ENCODE measurements at regions not wholly inside any gene's neighbourhood (a gene's known extent, or its start where the extent isn't known, plus 50 kb on each side); places are given as distances from the start of the nearest gene placed in this dataset.
"Not testable (repeated sequence)": the region's sequence is repeated elsewhere in the genome, so short reads cannot be mapped to it uniquely, and the experiment has no call there.

DNA sequence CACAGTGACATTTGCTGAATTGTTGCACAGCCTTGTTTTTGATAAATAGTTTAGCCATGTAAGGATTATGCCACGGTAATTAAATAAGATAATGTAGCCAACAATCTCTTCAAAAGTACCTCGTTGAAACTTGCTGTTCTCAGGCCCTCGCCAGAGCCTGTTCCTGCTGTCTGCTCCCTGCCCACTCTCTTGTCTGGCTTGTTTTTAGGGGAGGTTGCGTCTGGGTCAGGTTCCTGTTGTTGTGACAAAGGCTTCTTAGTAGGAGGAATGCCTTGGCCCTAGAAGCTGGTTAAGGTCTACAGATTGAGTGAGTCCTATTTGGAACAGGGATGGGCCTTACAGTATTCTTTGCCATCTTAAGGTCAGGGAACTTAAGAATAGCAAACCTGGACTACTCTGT lies 294.0 kb upstream of the NOTCH2NLA start:
- DNase-seq (ENCODE audit: low read depth, low spot score); H3K27ac ChIP-seq: not testable (repeated sequence)

DNA sequence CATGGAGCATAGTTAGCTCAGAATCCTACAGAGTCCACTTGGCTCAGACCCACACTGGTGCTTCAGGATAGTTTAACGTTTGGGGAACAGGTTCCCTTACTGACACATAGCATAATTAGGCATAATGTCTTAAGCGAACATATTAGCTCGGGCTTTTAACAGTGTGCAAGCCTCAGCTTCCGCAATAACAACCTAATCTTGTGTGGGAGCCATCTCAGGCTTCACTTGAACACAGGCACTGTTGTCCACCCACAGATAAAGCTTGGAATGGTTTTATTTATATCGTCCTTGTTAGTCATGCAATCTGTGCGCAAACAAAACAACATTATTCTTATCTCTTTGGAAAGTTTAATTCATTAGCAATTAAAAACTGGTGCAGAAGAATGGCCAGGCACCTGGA lies 293.5 kb upstream of the NOTCH2NLA start:
- not testable (repeated sequence) for H3K27ac ChIP-seq; DNase-seq (ENCODE audit: low read depth, low spot score)

DNA sequence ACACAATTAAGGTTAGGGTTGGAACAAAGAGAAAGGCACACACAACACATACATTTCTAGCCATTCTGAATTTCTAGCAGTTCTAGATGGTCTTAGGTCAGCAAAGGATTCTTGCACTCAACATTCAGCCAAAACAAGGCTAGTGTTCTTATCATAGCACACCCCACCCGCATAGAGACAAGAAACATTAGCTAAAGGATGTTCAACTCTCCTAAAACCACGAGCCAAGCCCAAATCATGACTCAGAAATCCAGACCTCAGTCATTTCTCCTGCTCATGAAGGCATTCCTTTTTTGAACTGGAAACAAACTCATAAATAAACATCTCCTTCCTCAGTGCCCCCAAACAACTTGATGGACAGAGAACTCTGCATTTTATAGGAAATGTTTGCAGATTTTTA lies 293.0 kb upstream of the NOTCH2NLA start:
- DNase-seq (ENCODE audit: low read depth, low spot score); H3K27ac ChIP-seq: not testable (repeated sequence)

DNA sequence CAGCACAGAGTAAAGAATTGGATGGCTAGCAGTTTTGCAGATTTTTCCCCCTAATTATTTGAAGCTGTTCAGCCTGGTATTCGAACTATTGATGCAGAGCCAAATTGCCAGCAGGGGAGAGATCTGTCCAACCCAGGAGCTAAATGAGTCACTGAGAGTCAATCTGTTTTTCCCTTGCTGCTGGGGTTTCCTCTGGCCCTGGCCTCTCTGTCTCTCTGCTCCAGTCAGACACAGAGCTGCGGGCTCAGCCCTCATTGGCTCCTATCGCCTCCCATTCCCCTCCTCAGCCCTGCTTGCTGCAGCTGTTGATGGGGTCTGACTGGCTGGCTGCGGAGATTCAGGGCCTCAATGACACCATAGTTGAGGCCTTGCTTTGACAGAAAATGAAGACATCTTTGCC lies 284.9 kb upstream of the NOTCH2NLA start:
- not testable (repeated sequence) for H3K27ac ChIP-seq; DNase-seq (ENCODE audit: low read depth, low spot score)

DNA sequence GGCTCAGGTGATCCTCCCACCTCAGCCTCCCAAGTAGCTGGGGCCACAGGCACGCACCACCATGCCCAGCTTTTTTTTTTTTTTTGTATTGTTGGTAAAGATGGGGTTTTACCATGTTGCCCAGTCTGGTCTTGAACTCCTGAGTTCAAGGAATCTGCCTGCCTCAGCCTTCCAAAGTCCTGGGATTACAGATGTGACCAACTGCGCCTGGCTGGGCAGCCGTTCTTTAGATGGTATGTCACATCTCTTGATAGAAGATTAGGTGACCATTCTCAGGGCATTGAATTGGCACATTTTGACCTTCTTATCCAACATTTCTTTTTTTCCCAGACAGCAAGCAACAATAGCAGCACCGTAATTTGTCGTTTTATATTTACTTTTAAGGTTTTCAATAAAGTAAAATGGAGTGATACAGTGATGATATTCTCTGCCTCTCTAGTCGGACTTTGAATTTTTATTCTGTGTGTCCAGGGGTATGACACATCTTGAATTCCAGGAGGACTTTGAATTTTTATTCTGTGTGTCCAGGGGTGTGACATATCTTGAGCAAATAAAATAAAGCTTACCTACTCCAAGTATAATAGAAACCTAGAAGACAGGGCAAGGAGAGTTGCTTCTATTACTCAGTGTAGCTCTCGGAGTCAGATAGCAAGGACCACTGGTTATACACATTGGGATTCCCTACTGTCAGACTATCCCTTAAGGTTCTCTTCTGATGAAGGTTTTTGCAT lies 282.4 kb upstream of the NOTCH2NLA start:
- not testable (repeated sequence) for DNase-seq (ENCODE audit: low read depth, low spot score)

DNA sequence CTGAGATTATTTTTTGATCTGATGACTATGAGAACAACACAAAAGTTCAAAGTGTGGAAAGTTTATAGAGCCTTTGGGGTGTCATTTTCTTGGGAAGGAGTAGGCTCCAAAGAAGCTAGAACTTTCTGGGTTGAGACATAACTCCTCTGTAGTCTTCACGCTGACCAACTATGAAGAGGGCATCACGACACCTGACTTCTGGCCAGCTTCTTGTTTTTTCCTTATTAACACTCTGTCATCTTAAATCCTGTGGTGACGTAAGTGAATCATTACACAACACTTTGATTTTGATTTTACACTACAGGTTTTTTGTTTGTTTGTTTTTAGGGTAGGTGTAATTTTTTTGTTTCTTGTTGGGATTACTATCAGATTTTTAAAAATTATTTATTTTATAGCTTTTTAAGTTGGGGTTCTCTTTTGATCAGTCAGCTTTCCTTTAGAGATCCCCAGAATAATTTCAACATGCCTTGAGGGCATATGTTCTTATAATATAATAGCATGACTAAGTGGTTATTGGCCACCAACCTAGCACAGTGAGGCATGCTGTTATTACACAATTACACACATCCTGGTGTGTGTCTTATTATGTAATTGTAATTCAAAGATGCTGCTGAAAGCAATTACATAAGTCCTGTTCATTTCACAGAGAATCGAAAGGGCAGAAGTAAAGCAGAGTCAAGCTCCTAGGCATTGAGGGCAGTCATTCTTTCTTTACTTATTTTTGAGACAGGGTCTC lies 281.6 kb upstream of the NOTCH2NLA start:
- not testable (repeated sequence) for H3K27ac ChIP-seq; DNase-seq (ENCODE audit: low read depth, low spot score)

More for the DNA sequence above, 282.4 kb upstream of the NOTCH2NLA start:
- H3K27ac ChIP-seq: not testable (repeated sequence)

DNA sequence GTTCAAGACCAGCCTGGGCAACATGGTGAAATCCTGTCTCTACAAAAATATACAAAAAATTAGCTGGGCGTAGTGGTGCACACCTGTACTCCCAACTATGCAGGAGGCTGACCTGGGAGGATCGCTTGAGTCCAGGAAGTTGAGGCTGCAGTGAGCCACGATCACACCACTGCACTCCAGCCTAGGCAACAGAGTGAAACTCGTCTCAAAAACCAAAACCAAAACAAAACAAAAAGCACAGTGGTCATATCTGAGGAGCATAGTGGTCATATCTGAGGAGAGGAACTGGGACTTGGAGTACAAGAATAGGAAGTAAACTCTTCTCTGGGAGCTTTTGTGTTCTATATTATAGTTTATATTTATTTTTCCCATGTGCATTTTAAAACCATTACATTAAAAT lies 275.3 kb upstream of the NOTCH2NLA start:
- DNase-seq (ENCODE audit: low read depth, low spot score); H3K27ac ChIP-seq: not testable (repeated sequence)

DNA sequence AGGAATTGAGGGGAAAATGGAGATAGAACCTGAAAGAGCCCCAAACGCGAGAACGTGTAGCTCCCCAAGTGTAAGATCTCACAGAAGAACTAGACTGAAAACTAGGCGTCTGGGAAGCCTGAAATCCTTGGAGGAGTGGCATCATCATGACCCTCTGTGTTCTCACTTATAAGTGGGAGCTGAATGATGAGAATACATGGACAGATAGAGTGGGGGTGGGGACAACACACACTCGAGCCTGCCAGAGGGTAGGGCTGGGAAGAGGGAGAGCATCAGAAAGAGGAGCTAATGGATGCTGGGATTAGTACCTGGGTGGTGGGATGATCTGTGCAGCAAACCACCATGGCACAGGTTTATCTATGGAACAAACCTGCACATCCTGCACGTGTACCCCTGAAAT lies 258.7 kb upstream of the NOTCH2NLA start:
- DNase-seq (ENCODE audit: low read depth, low spot score); H3K27ac ChIP-seq: not testable (repeated sequence)

DNA sequence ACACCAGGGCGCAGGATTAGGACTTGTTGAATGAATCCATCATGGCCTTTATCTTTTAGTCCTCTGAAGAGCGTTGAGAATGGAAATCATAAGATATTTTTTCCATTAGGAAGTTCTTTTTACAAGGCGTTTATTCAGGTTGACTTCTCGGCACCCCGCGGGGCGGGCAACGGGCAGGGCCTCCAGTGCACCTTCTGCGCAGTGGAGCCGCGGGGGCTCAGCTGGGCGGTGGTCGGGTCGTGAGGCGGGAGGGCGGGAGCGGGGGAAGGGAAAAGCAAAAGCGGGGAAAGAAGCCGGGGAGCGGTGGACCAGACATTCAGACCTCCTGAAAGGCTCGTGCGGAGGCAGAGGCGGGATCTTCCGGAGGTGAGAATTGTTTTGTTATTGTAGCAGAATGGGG lies 258.3 kb upstream of the NOTCH2NLA start:
- not testable (repeated sequence) for H3K27ac ChIP-seq; DNase-seq (ENCODE audit: low read depth, low spot score)

DNA sequence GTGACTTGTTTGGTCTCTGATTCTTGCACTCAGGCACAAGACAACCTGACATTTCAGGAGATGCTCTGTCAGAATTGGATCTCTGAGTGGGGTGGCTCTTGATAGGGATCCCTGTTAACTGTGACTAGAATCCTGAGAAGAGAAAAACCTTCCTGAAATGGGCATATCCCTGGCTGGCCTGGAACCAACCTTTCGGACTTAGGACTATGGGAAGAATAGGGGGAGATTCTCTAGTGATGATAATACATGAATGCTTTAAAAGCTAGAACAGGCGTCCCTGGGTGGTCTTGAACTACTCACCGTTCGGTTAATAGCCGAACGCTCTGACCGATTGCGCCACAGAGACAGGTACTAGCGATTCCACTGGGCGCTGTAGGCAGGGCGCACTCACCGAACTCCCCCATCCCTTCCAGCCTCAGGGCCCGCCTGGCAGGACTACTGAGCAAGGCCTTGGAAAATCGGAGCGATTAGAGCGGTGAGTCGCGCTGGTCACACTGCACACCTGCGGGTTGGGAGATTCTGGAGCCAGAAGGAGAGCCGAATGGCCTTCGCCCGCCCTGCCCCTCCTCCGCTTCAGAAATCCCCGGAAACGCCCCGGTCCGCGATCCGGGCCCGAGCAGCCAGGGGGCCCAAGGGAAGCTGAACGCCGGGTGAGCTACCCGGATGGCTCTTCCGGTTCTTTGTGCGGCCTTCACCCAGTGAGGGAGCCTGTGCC lies 257.6 kb upstream of the NOTCH2NLA start:
- not testable (repeated sequence) for DNase-seq (ENCODE audit: low read depth, low spot score); H3K27ac ChIP-seq

DNA sequence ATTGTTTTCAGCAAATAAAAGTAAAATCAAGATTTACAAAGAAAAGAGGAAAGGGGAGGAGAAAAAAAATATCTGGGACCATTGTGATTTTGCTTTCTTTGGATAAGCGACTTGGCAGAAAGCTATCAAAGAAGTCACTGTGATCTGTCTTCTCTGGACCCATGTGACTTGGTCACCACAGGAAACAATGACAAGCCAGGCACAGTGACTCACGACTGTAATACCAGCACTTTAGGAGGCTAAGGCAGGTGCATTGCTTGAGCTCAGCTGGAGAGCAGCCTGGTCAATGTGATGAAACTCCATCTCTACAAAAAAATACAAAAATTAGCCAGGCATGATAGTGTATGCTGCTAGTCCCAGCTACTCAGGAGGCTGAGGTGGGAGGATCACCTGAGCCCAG lies 255.4 kb upstream of the NOTCH2NLA start:
- DNase-seq (ENCODE audit: low read depth, low spot score); H3K27ac ChIP-seq: not testable (repeated sequence)

DNA sequence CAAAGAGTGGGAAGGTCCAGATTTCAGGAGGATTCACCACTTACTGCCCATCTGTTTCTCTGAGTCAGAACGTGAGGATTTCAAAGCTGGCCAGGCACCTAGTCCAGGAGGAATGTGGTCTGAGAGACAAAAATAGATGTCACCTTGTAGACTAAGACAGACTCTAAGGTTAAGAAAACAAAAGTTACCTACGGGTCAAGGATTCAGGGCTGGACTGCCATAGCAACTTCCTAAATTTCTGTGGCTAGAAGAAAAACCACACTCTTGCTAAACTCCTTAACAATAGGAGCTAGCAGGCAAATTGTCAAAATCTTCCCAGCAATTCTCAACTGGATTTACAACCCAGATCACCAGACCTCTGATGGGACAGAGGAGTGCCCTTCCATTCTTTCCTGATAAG lies 250.4 kb upstream of the NOTCH2NLA start:
- not testable (repeated sequence) for DNase-seq (ENCODE audit: low read depth, low spot score); H3K27ac ChIP-seq

DNA sequence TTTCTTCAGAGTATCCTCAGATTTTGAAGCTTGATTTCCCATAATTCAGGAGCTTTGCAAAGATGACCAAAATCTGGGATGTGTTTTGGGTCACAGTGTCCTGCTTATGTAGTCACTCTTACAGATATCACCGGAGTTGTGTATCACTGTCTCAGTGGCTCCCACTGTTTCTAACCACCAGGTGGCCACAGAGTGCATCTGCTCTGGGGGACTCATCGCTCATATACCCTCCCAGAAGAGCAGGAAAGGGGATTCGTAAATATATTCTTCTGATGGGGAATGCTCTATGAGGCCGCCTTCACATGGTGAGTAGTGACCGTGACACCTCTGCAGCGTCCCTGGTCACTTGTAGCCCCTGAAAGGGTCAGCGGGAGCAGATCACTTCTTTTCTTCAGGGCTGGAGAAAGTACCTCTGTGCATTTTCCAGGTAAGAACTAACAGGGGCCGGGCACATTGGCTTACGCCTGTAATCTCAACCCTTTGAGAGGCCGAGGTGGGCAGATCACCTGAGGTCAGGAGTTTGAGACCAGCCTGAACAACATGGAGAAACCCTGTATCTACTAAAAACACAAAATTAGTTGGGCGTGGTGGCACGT lies 249.4 kb upstream of the NOTCH2NLA start:
- DNase-seq (ENCODE audit: low read depth, low spot score); H3K27ac ChIP-seq: not testable (repeated sequence)

DNA sequence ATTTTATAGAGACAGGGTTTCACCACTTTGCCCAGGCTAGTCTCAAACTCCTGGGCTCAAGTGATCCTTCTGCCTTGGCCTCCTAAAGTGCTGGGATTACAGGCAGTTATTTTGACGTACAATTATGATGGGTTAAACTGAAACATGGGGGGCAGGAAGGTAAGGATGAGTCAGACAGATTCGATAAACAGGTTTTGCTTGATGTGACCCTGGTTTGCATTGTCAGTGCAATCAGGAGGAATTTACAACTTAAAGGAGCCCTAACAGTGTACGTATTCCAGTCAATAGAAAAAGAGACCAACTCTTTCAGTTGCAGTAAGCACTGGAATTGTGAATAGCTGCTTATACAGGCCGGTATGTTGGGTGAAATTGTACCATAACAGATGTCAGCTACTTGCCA lies 246.3 kb upstream of the NOTCH2NLA start:
- not testable (repeated sequence) for H3K27ac ChIP-seq; DNase-seq (ENCODE audit: low read depth, low spot score)

DNA sequence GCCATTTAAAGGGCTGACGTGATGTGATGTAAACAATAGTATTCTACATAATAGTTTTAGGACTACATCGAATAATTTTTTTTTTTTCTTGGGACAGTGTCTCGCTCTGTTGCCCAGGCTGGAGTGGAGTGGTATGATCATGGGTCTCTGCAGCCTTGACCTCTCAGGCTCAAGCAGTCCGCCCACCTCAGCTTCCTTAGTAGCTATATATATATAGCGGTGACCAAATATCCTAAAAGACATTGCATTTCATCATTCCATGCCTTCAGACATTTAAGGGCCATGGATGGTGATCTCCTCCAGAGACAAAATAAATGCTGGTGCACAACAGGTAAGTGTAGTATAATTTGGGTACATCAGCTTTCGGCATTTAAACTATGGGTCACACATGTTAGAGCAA lies 245.4 kb upstream of the NOTCH2NLA start:
- DNase-seq (ENCODE audit: low read depth, low spot score); H3K27ac ChIP-seq: not testable (repeated sequence)

DNA sequence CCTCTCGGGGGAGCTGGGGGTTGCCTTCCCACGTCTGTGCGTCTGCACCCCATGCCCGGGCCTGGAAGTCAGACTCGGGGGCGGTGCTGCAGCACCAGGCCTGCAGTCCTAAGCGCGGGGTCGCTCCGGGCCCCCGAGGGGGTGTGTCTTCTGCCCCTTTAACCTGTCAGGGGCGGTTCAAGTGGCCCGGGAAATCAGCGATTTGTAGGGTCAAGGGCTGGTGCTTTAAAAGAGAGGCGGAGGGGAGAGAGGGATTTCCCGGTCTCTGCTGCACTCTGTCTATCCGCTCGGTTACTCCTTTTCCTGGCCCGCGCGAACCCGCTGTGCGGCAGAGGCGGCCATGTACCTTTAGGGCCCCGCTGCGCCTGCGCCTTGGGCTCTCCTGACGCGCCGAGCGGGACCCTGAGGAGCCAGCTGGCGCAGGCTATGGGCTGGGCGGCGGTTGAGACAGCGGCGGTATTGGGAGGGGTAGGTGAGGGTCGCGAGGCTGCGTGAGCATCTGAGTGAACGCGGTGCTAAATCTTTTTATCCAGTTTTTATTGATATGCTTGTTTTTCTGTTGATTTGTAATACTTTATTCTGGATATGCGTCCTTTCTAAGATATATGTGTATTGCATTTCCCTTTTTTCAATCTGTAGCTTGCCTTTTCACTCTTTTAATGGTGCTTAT lies 243.5 kb upstream of the NOTCH2NLA start:
- not testable (repeated sequence) for H3K27ac ChIP-seq; DNase-seq (ENCODE audit: low read depth, low spot score)

DNA sequence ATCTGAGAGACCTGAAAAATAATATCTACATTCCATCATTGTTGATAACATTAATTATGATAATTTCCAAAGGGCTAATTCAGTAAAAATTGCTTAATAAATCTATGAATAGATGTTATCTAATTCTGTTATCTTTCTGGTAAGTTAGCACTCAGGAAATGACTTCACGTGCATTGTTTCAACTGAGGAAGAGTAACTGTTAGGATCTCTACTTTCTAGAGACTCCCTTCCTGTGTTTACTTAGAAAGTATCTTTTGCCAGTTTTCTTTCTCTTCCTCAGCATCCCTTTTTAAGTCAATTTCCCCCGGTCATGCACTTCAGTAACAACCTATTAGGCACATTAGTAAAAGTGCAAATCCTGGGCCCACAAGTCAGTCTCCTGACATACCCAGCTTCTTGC lies 231.1 kb upstream of the NOTCH2NLA start:
- DNase-seq (ENCODE audit: low read depth, low spot score); H3K27ac ChIP-seq: not testable (repeated sequence)

DNA sequence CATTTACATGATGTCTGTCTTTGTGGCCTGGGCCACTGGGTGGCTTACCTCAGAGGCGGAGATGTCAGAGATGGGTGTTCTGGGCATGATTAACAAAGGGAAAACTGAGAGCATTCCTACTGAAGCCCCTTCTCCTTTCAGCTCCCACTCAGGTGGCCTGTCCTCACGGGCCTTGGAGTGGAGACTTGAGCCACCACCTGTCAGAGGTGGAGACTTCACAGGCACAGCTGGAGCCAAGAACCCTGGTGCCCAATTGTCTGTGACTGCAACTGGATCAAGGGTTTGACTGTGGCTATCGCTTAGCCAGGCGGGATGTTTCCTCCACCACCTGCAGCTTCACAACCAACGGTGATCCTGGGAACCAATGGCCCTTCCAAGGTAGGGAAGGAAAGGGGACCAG lies 230.5 kb upstream of the NOTCH2NLA start:
- not testable (repeated sequence) for DNase-seq (ENCODE audit: low read depth, low spot score)

DNA sequence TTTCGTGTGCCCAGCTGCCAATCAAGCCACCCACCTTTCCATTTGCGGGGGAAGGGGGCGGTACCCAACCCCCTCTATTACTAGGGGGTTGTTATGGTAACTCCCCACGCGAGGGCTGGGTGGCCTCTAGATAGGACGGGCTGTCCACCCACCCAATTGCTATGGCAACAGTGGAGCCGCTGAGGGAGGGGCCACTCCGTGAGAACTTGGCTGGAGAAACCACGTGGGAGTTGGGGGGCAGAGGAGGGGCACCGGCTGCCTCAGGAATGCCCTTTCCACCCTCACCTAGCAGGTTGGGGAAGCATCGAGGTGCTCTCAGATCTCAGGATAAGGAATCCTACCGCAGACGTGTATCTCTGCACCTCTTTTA lies 220.0 kb upstream of the NOTCH2NLA start:
- H3K27ac ChIP-seq; DNase-seq (ENCODE audit: low read depth, low spot score): not testable (repeated sequence)

More for the DNA sequence above, 230.5 kb upstream of the NOTCH2NLA start:
- not testable (repeated sequence) for H3K27ac ChIP-seq
